ENCODE measurements at regions not wholly inside any gene's neighbourhood (a gene's known extent, or its start where the extent isn't known, plus 50 kb on each side); places are given as distances from the start of the nearest gene placed in this dataset.

DNA sequence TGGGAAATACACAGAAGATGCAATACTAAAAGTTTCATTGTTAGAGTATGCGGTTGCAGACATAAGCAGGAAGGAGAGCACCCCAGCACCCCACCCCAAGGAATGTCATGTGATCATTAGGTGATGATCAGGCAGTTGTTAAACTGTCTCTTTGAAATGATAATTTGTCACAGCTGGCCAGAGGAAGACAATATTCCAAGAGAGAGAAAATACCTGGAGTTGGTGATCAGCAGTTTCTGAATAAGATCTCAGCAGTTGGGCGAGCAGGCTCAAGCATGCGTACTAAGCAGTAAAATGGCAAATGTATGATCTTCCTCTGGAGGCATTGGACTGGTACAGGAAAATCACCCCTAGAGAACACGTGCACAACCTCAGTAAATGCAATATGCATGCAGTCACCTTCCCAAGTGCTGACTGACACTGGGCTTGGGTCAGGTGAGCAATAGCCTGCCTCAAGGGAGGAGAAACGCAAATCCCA is 250.1 kb upstream of the MBL2 start:
- Histone ChIP-seq H3K4me1 (ENCODE audit: control insufficient read depth in 1 of 2, insufficient read depth in 2 of 2, low read length in 2 of 2) (peaks cover 16 to 21% of the 10 kb centered on the region in 2 donors), H3K4me2 (replicated peaks; ENCODE audit: extremely low read depth, low read length, poor library complexity, severe bottlenecking) (no peak overlapping the region), H3K9me3 (replicated peaks in 1 of 2; ENCODE audit: control insufficient read depth in 1 of 2, insufficient read depth in 1 of 2, low read length in 2 of 2) (no peaks in the 10 kb centered on the region), H3K27ac (ENCODE audit: low read depth in 1 of 2, low read length in 2 of 2) (no peak overlapping the region), H3K9ac (ENCODE audit: insufficient read depth, low read length, poor library complexity, severe bottlenecking) (no peak overlapping the region), H3K79me2 (ENCODE audit: insufficient read depth, low read length) (no peaks in the 10 kb centered on the region), H2AFZ (ENCODE audit: insufficient read depth, low read depth, low read length, poor library complexity, severe bottlenecking) (no peak overlapping the region), H3K36me3 (replicated peaks in 1 of 2; ENCODE audit: control insufficient read depth in 1 of 2, insufficient read depth in 2 of 2, low read length in 2 of 2) (no peaks in the 10 kb centered on the region), H3K4me3 (replicated peaks in 1 of 3; ENCODE audit: low read depth in 2 of 3, low read length in 3 of 3) (no peak overlapping the region), H4K20me1 (ENCODE audit: insufficient read depth, low read length) (no peaks in the 10 kb centered on the region), H3K27me3 (ENCODE audit: control insufficient read depth in 2 of 2, insufficient read depth in 2 of 2, low read length in 2 of 2) (no peaks in the 10 kb centered on the region)
- Mint-ChIP-seq H3K4me3 (no peak overlapping the region), H3K4me1 (peaks cover 29% of the 10 kb centered on the region), H3K36me3 (no peaks in the 10 kb centered on the region), H3K9me3 (peaks cover 0 to 2% (median 0%) of the 10 kb centered on the region in 7 donors), H3K27ac (no peak overlapping the region), H3K27me3 (ENCODE audit: low read depth in 3 of 3) (no peaks in the 10 kb centered on the region)
- TF ChIP-seq, protein P1, sequence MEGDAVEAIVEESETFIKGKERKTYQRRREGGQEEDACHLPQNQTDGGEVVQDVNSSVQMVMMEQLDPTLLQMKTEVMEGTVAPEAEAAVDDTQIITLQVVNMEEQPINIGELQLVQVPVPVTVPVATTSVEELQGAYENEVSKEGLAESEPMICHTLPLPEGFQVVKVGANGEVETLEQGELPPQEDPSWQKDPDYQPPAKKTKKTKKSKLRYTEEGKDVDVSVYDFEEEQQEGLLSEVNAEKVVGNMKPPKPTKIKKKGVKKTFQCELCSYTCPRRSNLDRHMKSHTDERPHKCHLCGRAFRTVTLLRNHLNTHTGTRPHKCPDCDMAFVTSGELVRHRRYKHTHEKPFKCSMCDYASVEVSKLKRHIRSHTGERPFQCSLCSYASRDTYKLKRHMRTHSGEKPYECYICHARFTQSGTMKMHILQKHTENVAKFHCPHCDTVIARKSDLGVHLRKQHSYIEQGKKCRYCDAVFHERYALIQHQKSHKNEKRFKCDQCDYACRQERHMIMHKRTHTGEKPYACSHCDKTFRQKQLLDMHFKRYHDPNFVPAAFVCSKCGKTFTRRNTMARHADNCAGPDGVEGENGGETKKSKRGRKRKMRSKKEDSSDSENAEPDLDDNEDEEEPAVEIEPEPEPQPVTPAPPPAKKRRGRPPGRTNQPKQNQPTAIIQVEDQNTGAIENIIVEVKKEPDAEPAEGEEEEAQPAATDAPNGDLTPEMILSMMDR (IDR thresholded peaks at IDR 0.05) = no peak
- 100% methylated on average over 2 of the region's 5 CpGs for WGBS (ENCODE audit: insufficient coverage)
- peak in 1 of 3 donors; percentile 19 for DNase-seq
- intact Hi-C loops (cut with micrococcal nuclease) = no loop called here

DNA sequence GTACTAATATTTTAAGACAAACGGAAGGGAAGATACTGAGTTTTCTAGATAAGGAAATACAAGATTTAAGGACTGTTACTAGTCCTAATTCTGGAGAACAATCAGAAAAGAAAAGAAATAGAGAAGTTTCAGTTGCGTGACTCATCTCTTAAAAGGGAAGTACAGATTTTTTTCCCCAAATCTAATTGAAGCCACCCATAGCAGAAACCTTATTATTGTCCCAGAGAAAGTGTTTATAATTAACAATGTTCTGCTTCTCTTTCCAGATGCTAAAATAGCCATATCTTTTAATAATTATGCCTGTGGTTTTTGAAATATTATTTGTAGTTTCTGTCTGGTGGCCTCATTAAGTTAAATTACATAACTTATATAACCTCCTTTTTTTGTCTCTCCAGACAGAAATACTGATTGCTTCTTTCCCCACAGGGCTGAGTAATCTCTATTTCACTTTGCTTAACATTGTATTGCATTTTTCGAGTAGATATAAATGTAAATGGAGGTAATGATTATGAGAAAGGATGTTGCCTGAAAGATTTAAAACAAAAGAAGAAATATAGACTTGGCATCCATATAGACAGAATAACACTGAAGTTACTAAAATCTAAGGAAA is 240.7 kb upstream of the MBL2 start:
- TF ChIP-seq, protein P1 (IDR thresholded peaks at IDR 0.05) = no peak
- peak overlapping the region; percentile 34 for H3K9ac ChIP-seq (ENCODE audit: insufficient read depth, low read length, poor library complexity, severe bottlenecking)
- no peak overlapping the region for H2AFZ ChIP-seq (ENCODE audit: insufficient read depth, low read depth, low read length, poor library complexity, severe bottlenecking)
- Mint-ChIP-seq H3K36me3 (peaks cover 0 to 2% of the 10 kb centered on the region in 2 donors), H3K9me3 (peaks cover 2 to 5% (median 4%) of the 10 kb centered on the region in 7 donors), H3K4me3 (peak overlapping the region in 1 of 2 donors; percentile 76), H3K27me3 (ENCODE audit: low read depth in 3 of 3) (peaks cover 0 to 3% (median 0%) of the 10 kb centered on the region in 3 donors), H3K27ac (peak overlapping the region; percentile 74 to 93 (median 88)), H3K4me1 (peaks cover 21% of the 10 kb centered on the region)
- WGBS (ENCODE audit: insufficient coverage) = no CpG with 5 or more reads among the region's 3 CpGs
- H3K27ac ChIP-seq (ENCODE audit: low read depth in 1 of 2, low read length in 2 of 2) = peak overlapping the region in 1 of 2 donors; percentile 78
- intact Hi-C loops (cut with micrococcal nuclease) = no loop called here
- no peaks in the 10 kb centered on the region for H3K79me2 ChIP-seq (ENCODE audit: insufficient read depth, low read length)
- no peaks in the 10 kb centered on the region for H3K9me3 ChIP-seq (replicated peaks in 1 of 2; ENCODE audit: control insufficient read depth in 1 of 2, insufficient read depth in 1 of 2, low read length in 2 of 2)
- peak; percentile 46 to 78 (median 66) for DNase-seq
- H3K36me3 ChIP-seq (replicated peaks in 1 of 2; ENCODE audit: control insufficient read depth in 1 of 2, insufficient read depth in 2 of 2, low read length in 2 of 2) = no peaks in the 10 kb centered on the region
- peak overlapping the region; percentile 56 for H3K4me2 ChIP-seq (replicated peaks; ENCODE audit: extremely low read depth, low read length, poor library complexity, severe bottlenecking)
- H3K4me3 ChIP-seq (replicated peaks in 1 of 3; ENCODE audit: low read depth in 2 of 3, low read length in 3 of 3) = peak overlapping the region in 1 of 3 experiments; percentile 49
- H3K4me1 ChIP-seq (ENCODE audit: control insufficient read depth in 1 of 2, insufficient read depth in 2 of 2, low read length in 2 of 2) = peaks cover 25 to 27% of the 10 kb centered on the region in 2 donors
- H4K20me1 ChIP-seq (ENCODE audit: insufficient read depth, low read length) = no peaks in the 10 kb centered on the region
- H3K27me3 ChIP-seq (ENCODE audit: control insufficient read depth in 2 of 2, insufficient read depth in 2 of 2, low read length in 2 of 2) = no peaks in the 10 kb centered on the region
